Forelimb muscle (tissue), 1 donor: ENCODE measurements at regions not wholly inside any gene's neighbourhood (a gene's known extent, or its start where the extent isn't known, plus 50 kb on each side); places are given as distances from the start of the nearest gene placed in this dataset.

Experiments used
- DNase-seq: peaks from one replicate; pipeline ENCODE4 v3.0.0-alpha.2; 2013; ENCODE audit warnings: low read depth

DNA sequence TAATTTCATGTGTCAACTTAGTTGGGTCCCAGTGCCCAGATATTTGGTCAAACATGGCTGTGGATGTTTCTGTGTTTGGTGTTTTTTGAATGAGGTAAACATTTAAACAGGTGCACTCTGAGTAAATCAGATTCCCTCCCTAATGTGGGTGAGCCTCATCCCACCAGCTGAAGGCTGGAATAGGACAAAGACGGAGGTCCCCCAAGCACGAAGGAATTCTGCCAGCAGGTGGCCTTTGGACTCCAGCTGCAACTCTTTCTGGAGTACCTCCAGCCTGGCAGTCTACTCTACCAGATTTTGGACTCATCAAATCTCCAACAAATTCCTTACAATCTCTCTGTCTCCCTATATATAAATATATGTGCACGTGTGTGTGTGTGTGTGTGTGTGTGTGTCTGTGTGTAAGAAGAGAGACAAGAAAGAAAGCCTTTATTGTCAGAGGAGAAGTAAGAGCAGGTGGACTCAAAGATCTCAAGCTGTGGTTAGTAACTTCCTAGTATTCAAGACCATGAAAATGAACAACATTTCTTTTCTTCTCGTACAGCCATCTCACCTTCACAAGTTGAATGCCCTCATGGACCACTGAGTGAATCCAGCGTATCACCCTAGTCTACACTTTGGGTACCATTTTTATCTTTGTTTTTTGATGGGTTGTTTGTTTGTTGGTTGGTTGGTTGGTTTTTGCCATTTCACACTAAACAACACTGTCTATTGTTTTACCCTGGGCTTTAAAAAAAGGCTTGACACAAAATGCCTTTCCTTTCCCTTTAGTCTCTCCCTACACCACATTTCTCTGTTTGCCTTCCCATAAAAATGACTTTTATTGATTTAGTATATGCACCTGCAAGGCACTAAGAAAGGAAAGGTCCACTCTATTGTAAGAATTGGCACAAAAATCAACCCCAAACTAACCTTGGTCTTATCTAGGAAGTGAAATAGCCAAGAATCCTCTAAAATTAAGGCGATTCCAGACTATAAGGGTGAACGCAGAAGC is 118.7 kb downstream of the TENT4A start:
- DNase-seq: no peak

DNA sequence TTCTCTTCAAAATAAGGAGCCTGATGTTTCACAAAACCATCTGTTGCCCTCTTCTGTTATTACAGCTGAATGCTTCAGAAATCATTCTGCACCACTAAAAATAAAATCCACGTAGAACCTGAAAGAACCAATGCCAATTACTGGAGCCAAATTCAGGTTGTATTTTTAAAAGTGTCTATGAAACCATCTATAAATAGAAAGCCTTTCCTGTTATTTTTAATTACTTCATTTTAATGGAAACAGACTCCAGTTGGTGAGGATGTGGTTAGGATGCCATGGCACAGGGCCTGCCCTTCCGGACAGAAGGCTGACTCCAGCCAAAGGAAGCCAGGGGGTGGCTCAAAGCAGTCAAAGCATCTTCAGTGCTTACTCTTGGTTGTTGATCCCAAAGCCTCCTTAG is 119.8 kb downstream of the TENT4A start:
- DNase-seq: no peak

DNA sequence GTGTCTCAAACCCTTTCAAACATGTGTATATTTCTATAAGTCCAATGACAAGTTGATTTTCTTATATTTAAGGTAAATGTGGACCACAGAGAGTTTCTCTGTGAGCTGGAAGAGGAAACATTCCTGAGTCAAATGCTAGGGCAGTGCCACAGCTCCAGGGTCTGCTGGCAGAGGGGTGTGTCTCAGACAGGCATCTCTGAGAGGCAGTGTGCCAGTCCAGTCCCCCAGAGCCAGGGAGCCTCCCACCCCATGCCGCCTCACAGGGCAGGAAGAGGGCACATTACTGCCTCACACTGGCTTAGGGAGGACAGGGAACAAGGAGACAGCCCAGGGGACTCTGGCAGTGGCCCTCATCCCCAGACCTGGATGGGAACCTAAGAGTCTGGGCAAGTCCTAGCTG is 120.2 kb downstream of the TENT4A start:
- no peak for DNase-seq

DNA sequence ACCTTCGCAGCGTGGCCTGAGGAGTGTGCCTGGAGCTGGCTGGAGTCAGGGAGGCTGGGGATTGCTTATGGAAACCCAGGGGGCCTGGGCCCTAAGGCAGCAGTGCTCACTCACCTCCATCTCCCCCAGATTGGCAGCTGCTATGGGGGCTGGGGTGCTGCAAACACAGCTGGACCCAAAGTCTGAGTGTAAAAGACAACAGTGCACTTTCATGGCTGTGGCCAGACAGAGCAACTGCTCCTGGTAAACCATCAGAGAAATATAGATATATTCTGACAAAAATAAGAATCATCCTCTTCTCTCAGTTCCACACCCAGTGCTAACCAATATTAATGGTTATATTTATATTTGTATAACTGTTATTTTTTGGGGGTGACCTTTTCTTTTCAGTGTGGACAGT is 123.9 kb downstream of the TENT4A start:
- DNase-seq: no peak

DNA sequence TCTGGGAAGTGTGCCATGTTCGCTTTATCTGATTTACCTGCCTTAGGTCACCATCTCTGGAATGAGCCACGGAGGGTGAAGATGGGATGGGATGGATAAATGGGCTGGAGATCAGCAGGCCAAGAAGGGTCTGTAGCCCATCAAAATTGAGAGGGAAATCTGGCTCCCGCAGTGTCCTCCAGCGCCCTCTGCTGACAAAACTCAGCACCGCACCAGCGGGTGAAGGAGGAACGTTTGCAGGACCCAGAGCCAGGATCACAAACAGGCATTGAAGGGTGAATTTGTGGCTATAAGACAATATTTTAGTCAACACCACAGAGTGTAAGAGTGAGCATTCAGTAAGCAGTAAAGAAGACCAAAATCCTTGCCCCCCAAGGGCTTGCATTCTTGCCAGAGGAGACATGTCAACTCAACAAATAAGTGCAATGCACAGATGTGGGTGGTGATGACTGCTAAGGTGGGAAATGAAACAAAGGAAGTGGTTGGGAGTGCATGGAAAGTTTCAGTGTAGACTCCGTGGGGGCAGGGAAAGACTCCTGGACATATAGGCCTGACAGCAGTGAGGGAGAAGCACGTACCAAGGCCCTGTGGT is 124.4 kb downstream of the TENT4A start:
- DNase-seq: no peak

DNA sequence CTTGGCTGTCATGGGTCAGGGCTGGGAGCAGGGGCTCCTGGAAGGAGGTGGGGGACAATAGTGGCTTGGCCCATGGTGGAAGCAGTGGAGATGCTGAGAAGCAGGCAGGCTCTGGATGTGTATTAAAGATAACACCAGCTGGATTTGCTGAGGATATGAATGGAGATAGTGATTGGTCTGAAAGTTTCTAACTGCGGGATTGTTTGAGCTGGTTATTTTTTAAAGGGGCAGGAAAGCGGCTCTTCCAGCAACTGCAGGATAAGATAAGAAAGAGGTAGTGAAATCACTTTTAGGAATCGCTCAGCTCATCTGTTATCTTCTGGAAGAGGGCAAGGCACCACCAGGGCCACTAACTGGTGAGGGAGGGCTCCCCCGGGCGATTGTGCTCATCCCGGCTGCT is 125.5 kb downstream of the TENT4A start:
- no peak for DNase-seq

DNA sequence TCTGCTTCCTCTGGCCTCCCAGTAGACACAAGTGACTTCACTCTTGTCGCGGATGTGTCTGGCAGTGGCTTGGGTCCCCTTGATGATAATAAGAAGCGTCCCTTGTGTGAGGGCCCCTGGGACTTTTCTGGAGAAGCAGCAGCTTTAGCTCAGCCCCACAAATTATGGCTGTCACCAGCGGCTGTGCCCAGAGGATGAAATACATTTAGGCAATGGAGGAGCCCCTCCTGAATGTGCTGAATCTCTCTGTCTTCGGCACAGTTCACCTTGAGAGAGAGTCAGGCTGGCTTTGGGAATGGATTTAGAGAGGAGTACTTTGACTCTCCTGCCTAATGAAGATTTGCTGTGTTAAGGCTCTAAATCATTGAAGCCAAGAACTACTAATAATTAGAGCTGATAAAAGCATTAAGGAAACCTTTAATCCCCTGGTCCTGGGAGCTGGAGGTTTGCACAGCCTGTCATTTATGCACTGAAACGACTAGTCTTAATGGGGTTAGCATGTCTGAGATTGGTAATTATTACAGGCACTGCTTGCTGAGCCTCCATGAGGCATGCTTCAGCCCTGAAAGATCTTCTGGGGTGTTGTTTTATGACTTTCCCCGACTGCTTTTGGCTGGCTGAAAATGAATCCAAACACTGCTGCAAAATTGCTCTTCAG is 127.0 kb downstream of the TENT4A start:
- DNase-seq: no peak

DNA sequence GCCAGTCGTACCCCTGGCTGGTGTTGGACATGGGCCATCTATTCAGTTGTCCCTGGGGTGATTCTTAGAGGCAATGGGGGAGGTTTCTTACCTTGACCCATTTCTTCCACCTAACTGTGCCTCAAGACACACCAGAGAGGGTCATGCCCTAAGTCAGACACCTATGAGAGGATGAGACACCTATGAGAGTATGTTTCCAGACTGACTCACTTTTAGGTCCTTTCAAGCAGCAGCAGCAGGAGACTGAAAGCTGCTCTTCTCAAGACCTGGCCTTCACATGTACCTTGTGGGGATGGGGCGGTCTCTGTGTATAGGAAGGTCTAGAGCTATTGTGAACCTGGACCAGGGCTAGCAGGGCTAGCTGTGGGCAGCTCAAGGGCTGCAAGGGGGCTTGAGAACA is 130.1 kb downstream of the TENT4A start:
- no peak for DNase-seq

DNA sequence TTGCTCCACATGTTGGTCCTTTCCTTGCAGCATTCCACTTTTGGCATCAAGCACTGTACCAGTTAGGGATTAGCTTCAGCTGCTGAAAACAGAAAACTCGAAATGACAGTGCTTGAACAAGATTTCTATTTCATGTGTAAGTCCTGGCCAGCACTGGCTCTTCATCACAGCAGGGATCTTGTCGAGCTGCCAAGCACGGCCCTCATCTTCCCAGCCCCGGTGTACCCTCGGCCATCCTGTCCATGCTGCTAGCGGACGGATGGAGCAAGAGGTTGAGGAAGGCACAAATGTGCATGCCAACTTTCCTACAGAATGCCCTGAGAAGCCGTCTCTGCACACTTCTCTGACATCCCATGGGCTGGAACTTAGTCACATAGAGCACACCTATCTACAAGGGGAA is 130.6 kb downstream of the TENT4A start:
- DNase-seq: no peak

DNA sequence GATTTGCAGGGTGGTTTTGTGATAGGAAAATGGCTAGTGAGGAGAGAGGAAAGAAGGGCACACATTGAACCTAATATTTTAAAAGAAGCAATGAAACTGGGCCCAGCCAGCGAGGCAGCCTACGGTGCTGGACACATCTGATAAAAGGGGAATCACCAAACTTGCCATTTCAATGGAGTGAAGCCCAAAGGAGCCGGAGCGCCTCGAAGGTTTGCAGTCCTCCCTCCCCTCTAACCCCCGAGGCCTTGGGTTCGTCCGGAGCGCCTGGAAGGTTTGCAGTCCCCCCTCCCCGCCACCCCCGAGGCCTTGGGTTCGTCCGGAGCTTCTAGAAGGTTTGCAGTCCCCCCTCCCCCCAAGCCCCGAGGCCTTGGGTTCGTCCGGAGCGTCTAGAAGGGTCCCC is 132.6 kb downstream of the TENT4A start:
- no peak for DNase-seq

DNA sequence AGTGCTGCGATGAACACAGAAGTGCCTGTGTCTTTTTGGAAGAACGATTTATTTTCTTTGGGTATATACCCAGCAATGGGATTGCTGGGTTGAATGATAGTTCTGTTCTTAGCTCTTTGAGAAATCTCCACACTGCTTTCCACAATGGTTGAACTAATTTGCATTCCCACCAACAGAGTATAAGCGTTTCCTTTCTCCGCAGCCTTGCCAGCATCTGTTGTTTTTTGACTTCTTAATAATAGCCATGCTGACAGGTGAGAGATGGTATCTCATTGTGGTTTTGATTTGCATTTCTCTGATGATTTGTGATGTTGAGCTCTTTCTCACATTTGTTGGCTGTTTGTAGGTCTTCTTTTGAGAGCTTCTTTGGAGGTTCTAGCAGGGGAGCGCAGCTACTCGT is 134.6 kb downstream of the TENT4A start:
- no peak for DNase-seq

DNA sequence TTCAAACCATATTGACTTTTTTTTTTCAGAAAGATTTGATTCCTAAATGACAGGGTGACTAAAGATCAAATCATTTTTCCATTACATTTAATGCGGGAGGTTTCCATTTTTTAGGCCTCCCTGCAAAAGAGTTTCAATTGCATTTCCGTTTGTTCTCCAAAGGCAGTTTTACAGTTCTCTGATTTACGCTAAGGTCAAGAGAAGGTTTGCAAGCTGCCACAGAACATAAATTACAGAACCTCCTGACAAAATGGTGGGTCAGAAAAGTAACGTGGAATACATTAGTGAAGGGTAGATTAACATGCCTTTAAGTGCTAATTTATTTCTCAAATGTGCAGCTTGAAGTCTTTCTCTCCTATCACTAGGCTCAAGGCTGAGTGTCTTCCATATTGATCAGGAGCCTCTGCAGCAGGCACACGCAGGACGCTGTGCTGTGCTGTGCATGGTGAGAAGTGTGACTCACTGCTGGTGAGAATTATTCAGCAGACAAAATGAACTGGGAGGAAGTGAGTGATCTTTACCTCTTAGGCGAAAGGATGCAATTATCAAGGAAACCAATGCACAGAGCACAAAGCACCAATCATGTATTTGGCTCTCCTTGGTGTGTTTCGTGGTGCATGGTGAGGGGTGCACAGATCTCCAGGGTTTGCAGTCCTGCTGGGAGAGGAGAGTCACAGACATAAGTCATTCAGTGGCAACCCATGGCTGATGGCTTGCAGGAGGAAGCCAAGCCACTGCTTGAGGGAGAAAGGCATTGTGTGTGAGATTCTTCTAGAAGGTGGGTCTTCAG is 136.3 kb downstream of the TENT4A start:
- DNase-seq: no peak

DNA sequence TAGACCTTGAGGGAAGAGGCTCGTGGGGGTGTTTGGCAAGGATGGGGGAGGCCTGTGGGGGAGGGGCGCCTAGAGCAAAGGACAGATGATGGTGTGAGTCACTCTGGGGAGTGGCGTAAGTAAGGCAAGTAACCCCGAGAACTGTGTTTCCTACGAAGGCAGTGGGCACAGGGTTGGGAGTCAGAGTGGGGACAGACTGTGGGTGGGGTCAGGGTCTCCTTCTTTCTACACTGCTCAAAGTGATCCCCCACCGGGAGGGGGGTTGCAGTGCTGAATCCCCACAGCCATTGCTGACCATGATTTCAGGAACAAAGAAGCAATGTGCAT is 136.8 kb downstream of the TENT4A start:
- DNase-seq: no peak

DNA sequence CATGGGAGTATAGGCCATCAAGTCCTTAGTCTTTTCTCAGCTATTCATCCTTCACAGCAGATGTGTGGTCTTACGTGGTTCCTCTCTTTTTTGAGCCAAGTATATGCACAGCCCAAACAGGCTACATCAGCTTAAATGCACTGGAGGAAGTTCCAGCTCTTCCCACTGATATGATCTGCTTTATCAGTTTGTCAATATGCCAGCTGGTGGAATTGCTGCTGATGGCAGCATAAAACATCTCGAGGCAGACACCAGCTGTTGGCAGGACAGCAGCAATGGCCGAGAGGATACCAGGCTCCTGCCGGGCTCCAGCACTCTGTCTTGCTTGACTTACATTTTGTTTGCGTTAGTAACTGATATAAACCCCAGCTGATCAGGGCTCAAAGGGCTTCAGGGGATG is 143.4 kb downstream of the TENT4A start:
- no peak for DNase-seq

DNA sequence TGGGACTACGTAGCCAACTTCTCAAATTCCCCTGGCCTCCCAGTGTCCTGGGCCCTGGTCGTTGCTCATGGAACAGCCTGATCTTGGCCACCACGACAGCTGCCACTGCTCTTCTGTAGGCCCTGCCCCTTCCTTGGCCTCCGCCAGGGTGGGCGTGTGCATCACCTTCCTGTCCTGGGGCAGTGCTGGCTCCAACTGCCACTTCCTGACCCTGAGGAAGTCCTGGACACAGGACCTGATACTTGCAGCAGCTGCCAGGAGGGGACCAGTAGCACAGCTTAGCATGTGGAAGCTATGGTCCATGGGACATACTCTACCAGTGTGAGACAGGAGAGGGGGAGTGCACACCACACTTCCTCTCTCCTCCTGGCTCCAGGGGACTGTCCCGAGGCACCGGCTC is 145.2 kb downstream of the TENT4A start:
- DNase-seq: no peak

DNA sequence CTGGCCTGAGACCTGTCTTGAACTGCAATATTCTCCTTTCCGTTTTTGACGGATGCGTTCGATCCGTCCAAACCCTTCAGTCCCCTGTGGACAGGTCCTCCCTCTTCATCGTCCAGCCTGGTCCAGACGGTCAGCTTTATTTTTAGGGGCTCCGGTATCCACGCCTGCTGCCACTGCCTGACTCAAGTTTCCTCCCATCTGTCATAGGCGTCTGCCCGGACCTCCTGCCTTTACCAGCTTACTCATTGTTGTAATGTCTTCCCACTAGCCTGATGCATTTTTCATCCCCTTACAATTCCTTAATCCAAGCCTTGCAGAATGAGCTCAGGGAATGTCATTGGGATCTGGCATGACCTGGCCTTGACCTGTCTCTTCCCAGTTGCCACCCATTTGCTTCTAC is 145.8 kb downstream of the TENT4A start:
- no peak for DNase-seq

DNA sequence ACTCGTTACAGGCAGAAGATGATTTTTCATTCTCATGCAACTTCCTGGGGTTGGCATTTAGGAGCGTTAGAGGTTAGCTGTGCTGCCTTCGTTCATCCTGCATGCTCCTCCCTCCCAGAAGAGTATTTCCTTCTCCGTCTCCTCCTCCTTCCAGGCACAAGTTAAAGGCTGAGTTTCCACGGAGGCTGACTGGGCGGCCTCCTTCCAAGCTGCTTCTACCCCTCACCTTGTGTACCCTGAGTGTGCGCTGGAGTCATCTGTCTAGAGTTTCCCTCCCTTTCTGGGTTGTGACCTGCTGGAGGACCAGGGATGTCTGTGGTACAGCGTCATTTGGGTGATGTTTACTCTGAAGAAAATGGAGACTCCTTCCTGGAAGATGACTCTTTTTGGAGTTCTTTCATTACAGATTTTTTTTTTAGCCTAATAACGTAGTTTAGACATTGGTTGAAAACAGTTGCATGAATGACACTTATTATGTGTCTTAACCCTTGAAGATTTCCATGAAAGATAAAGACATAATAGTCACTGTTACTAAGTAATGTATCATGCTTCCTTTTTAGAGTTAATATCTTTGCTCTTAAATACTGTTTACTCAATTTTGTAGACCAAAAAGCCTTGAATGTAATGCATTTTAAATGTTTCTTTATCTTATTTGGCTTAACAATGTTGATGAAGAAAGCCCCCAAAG is 146.9 kb downstream of the TENT4A start:
- no peak for DNase-seq

DNA sequence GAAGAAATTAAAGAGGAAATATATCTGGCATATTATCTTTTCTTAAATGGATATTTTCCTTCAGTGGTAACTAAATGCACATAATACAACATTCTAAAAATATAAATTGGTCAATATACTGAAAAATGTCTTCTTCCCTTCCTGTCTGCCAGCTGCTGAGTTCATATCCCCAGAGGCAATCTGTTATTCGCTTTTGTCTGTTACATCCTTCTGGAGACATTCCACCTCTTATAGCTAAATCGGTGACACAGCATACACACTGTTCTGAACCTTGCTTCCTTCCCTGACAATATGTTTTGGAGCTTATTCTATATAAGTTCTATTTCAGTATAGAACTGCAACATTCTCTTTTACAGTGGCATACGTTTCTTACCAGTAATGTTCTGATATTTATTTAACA is 147.8 kb downstream of the TENT4A start:
- no peak for DNase-seq

DNA sequence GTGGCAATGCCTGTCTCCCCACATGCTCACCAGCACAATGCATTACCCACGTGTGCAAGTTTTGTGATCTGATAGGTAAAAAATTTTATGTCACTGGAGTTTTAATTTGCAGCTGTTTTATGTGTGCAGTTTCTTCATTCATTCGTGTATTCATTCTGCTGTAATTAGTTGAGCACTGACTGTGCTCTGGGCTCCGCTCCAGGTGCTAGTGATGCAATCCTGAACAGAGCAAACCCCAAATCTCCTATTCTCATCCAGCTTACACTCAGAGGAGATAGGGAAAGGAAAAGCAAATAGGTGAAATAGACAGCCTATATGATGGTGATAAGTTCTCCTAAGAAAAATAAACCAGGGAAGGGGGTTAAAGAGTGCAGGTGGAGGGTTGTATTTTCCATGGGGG is 148.4 kb downstream of the TENT4A start:
- DNase-seq: no peak

DNA sequence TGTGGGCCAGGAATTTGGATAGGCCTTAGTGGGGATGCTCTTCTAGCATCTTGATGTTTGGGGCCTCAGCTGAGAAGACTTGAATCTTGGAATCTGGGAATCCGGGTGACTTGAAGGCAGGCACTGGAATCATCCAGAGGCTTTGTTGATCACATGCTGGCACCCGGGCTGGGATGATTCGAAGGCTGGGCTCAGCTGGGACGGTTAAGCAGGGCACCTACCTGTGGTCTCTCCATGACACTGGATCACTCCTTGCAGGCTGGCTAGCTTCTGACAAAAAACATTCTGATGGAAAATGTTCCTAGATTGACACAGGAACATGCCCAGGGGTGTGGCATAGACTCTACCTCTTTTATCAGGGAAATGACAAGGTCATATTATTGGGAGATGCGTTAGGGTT is 149.1 kb downstream of the TENT4A start:
- DNase-seq: no peak

DNA sequence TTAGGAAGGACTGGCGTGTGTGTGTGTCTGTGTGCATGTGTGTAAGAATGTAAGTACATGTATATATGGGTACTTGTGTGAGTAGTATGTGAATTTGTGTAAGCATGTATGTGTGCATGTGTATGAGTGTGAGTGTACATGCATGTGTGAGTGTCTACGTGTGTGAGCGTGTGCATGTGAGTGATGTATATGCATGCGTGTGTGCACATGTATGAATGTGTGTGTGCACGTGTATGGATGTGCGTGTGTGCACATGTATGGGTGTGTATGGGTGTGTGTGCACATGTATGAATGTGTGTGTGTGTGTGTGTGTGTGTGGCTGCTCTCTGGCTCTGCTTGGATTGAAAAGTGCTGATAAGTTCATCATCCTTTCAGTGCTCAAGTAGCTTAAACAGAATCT is 154.5 kb downstream of the TENT4A start:
- DNase-seq: no peak

DNA sequence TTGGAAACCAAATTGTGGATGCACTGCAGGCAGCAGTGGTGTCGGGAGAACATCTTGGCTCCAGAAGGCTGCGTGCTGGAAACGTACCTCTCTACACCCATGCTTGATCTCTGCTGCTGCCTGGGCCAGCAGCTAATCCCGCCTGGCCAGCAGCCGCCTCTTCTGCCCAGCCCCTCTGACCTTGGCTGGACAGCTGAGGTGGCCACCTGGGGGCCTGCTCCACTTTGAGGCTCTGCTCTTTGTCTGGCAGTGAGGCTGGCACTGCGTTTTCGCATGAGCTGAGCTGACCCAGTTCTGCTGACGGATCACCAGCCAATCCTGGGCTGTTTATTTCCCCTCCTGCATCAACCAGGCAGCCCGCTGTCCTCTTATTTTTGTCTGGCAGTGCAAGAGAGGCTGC is 154.9 kb downstream of the TENT4A start:
- DNase-seq: no peak
